Superior temporal gyrus (tissue), 1 donor: ENCODE measurements at regions not wholly inside any gene's neighbourhood (a gene's known extent, or its start where the extent isn't known, plus 50 kb on each side); places are given as distances from the start of the nearest gene placed in this dataset.

Experiments
- DNase-seq: peaks from one replicate; pipeline ENCODE4 v3.0.0-alpha.2; 2016; ENCODE audit errors: extremely low spot score

DNA sequence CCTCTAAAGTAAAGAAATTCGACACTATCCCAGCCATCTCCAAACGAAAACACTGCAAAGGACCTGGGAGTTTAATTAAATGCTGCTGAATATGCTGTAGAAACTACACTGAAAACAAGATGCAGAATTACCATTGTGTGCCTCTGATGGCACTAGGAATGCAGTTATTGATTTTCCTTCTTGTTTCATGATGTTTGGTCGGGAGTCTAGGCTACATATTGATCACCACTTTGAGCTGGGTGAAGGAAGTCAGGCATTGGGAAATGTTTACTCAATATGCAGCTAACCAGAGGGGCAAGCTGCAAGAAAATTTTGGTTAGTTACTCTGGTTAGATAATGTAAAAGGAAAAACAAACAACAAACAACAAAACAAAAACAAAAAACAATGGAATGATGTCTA, 650.7 kb upstream of the GALNTL6 start:
- no peak for DNase-seq

DNA sequence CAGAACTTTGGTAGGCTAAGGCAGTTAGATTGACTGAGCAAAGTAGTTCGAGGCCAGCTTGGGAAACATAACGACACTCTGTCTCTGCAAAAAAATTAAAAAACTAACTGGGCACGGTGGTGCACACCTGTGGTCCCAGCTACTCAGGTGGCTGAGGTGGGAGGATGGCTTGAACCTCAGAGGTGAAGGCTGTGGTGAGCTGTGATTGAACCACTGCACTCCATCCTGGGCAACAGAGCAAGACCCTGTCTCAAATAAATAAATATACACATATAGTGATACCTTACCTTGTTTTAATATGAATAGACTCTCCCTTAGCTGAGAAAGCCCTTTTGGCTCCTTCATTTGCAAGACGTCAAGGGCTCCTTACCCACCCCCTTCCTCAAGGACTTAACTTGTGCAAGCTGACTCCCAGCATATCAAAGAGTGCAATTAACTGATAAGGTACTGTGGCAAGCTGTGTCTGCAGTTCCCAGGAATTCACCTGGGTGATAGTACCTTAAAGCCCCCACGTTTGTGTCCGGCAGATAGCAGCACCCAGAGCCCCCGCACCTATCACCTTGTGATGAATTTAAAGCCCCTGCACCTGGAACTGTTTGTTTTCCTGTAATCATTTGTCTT, 655.6 kb upstream of the GALNTL6 start:
- no peak for DNase-seq

DNA sequence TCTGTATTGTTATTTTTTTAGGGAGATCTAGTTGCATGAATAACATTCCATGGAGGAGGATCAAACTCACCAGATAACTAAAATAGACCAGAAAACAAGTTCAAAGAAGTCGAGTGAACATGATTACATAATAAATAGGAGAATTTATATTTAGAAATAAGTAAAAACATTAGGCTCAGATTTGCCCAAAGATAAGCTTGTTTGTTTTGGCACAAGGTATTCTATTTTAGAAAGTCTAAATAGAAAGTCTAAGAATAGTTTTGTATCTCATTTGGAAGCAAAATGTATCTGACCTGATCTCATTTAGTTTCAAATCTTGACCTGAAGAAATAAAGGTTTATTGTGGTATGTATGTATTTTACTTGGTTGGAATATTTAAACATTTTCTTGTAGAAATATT, 670.6 kb upstream of the GALNTL6 start:
- DNase-seq = no peak

- no peak for DNase-seq
Observed at GRCh38 chr4:171142045-171142444, 671.2 kb upstream of the GALNTL6 start.

GRCh38 chr4:171130256-171130801, 682.9 kb upstream of the GALNTL6 start:
- no peak for DNase-seq

DNA sequence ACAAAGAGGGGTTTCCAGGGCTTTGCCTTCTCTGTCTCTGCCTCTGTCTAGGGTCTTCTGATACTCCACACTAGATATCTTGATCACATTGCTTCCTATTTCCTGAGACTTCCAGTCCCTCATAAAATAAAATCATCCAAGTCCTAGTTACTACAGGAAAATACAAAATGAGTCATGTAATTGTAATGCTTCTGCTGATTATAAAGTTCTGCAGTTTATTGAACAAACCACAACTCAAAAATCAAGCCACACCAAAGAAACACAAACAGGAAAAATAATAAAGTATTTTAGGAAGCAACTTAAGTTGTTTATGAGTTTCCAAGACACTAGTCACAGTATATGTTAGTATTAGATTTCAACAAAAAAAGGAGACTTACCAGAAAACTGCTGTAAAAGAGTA, 695.1 kb upstream of the GALNTL6 start:
- DNase-seq = no peak

DNA sequence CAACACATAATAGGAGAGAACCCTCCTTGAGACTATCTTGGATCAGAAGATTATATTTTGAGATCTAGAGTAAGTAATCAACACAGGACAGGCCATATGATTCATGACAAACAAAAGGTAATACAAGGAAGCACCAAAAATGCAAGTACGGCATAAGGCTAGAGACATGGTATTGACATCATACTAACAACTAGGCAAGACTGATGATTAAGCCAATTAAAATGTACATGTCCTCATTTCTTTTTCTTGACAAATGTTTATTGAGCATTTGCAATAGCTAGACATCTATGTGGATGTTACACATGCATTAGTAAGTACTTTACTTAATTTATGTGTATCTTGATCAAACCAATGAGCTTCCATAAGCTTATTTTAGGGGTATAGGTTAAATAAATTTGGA, 695.7 kb upstream of the GALNTL6 start:
- no peak for DNase-seq

GRCh38 chr4:171101845-171102244, 711.4 kb upstream of the GALNTL6 start:
- DNase-seq = no peak

DNA sequence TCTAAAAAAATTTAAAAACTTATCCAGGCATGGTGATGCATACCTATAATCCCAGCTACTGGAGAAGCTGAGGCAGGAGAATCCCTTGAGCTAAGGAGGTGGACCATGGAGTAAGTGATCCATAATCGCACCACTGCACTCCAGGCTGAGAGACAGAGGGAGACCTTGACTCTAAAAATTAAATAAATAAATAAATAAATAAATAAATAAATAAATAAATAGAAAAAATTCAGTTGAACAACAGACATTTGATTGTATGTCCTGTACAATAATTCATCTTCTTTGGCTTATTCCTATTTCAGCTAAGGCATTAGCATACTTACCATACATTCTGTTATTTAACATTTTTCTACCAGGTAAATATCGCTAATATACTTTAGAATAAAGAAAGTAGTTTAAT, 726.1 kb upstream of the GALNTL6 start:
- no peak for DNase-seq

- no peak for DNase-seq
Observed at GRCh38 chr4:171067422-171067821, 745.8 kb upstream of the GALNTL6 start.

DNA sequence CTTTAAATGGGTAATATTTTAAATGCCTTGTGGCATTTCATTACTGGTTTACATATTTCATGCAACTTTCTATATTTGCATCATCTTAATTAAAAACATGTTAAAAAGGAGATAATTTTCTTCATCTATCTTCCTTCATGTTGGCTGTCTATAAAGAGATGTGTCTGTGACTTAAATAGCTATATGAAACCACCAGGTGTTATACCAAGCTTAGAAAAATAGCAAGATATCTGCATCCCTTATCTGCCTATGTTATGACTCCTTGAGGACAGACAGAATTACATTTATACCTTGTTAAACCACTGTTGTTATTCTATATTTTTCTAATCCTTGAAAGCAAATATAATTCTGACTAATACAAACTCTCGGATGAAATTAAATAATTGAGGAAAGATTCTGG, 763.8 kb upstream of the GALNTL6 start:
- no peak for DNase-seq

DNA sequence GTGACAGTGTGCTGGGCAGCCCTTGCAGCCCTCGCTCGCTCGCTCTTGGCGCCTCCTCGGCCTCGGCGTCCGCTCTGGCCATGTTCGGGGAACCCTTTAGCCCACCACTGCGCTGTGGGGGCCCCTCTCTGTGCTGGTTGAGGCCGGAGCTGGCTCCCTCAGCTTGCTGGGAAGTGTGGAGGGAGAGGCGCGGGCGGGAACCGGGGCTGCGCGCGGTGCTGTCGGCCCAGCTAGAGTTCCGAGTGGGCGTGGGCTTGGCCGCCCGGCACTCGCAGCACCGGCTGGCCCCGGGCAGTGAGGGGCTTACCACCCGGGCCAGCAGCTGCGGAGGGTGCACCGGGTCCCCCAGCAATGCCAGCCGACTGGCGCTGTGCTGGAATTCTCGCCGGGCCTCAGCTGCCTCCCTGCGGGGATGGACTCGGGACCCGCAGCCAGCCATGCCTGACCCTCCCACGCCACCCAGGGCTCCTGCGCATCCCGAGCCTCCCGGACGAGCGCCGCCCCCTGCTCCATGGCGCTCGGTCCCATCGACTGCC, 770.1 kb upstream of the GALNTL6 start:
- DNase-seq = no peak

DNA sequence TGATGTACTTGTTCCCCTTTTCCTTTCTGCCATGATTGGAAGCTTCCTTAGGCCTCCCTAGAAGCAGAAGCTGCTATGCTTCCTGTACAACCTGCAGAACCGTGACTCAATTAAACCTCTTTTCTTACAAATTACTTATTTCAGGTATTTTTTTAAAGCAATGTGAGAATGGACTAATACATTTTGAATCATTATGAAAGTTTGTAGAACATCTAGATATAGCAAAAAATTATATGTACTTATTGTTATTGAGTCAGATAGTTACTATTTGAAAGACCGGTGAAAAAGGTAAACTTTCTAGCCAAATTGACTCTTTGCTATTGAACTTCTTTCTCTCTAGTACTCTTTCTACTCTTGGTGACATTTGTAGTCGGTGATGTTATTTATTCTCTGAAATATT, 777.3 kb upstream of the GALNTL6 start:
- DNase-seq = no peak

DNA sequence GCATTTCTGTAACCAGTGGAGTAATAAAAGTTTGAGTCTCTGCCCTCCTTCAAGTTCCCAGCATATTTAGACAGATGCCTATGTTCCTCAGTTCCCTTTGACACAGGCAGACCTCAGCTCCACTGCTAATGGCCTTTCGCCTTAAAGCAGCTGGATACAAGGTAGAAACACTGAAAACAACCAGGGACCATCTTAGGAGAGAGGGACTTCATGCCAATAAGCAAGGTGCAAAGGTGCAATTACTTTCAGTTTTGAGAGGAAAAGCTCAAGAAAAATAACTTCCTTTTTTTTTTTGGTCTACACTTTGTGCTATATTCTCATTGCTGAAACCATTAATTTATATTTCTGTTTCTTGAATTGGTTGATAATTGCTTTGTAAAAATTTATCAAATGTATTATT, 781.9 kb upstream of the GALNTL6 start:
- DNase-seq = no peak

DNA sequence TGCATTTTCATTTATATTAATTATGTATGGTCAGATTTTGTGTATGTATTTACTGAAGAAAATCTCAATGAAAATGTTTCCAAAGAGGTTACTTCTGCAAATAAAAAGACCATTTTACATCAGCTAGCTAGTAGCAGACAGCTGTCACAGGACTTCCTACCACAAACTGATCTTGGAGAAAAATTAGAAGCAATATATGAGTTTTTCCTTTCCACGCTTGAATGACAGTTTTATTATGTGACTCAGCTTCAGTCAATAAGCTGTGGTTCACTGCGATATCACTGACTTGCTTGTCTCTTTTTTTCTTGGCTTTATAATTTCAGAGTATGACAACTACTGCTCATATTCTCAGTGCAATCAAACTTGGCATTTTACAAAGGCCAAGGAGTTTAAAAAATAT, 787.4 kb upstream of the GALNTL6 start:
- no peak for DNase-seq

GRCh38 chr4:171025343-171025742, 787.9 kb upstream of the GALNTL6 start:
- no peak for DNase-seq

- no peak for DNase-seq
Observed at GRCh38 chr4:171024720-171025303, 788.4 kb upstream of the GALNTL6 start.

GRCh38 chr4:171022824-171023230, 790.4 kb upstream of the GALNTL6 start:
- no peak for DNase-seq

GRCh38 chr4:171017593-171017992, 795.6 kb upstream of the GALNTL6 start:
- DNase-seq = no peak

DNA sequence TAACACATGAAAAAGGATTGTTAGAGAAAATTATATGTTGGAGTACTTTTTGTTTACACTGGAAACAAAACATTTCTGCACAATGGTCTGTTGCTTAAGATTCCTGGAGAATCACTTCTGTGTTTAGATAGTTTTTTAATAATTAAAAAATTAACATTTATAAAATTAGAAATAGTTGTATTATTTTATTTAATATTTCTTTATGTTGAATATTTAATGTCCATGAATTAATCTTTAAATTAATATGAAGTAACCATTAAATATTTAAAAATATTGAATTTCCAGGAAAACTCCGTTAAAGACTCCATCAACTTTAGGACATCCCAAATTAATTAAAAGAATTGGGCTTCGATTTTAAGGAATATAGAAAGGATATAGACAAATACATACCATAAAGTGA, 797.1 kb upstream of the GALNTL6 start:
- no peak for DNase-seq

DNA sequence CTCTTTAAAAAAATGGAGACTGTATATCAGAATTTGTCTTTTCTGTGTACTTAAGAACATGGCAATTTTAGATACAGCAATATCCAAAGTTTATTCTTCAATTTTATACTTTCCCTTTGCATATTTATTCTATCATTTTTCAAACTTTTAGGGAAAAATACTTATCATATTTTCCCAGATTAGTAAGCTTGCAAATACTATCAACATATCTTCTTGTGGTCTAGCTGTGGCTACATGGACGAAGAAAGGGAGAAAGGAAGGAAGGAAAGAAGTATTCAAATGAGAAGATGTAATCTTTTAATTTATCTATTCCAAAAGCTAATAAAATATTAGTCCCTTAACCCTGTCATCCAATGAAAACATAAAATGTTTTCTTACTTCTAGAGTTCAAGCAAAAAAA, 797.8 kb upstream of the GALNTL6 start:
- no peak for DNase-seq

- no peak for DNase-seq
Observed at GRCh38 chr4:171007618-171008390, 805.4 kb upstream of the GALNTL6 start.

DNA sequence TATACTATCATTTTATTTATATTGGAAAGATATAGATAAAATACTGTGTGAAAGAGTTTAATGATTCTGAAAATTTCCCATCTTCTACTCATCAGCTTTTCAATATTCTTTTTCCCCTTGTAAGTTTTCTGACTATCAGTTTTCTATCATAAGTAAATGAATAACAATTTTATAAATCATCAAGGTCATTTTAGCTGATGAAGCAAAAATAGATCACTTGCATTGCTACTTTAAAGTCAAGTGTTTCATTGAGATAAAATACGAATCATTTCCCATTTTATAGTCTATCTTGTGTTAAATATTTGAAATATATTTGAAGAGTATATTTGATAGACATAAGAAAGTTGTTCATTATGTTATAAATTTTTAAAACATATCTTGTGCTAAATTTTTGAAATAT, 811.0 kb upstream of the GALNTL6 start:
- DNase-seq = no peak
